Chondrocyte (in vitro differentiated cells): ENCODE measurements at regions not wholly inside any gene's neighbourhood (a gene's known extent, or its start where the extent isn't known, plus 50 kb on each side); places are given as distances from the start of the nearest gene placed in this dataset.

Experiments
- DNase-seq: peaks from one replicate; pipeline ENCODE4 v3.0.0; 2021; ENCODE audit warnings: mixed read lengths, low spot score
- H3K27ac Mint-ChIP-seq: one replicate; pipeline ENCODE4 v1.8.0; 2021; ENCODE audit warnings: mild to moderate bottlenecking, moderate library complexity, mixed read lengths; ENCODE audit not compliant: unreplicated experiment
- H3K27me3 Mint-ChIP-seq: 2 replicates; pipeline ENCODE4 v1.8.0; 2021; ENCODE audit warnings: low read depth, mixed read lengths
- H3K36me3 Mint-ChIP-seq: 2 replicates; pipeline ENCODE4 v1.8.0; 2021; ENCODE audit warnings: low read depth, mixed read lengths
- H3K4me1 Mint-ChIP-seq: 2 replicates; pipeline ENCODE4 v1.8.0; 2021; ENCODE audit warnings: low read depth, mild to moderate bottlenecking, mixed read lengths
- H3K4me3 Mint-ChIP-seq: one replicate; pipeline ENCODE4 v1.8.0; 2021; ENCODE audit warnings: mild to moderate bottlenecking, moderate library complexity, mixed read lengths; ENCODE audit not compliant: unreplicated experiment
- H3K9me3 Mint-ChIP-seq: 2 replicates; pipeline ENCODE4 v1.8.0; 2021; ENCODE audit warnings: low read depth, mixed read lengths
- TF ChIP-seq, protein P1 (sequence below): fragments of 200-600 bp; sonication (generic); IDR thresholded peaks from 2 replicates; pipeline ENCODE4 v1.5.0; 2021; ENCODE audit warnings: antibody characterized with exemption, mild to moderate bottlenecking, moderate library complexity

- no peak overlapping the region for H3K27ac Mint-ChIP-seq
- TF ChIP-seq, protein P1, sequence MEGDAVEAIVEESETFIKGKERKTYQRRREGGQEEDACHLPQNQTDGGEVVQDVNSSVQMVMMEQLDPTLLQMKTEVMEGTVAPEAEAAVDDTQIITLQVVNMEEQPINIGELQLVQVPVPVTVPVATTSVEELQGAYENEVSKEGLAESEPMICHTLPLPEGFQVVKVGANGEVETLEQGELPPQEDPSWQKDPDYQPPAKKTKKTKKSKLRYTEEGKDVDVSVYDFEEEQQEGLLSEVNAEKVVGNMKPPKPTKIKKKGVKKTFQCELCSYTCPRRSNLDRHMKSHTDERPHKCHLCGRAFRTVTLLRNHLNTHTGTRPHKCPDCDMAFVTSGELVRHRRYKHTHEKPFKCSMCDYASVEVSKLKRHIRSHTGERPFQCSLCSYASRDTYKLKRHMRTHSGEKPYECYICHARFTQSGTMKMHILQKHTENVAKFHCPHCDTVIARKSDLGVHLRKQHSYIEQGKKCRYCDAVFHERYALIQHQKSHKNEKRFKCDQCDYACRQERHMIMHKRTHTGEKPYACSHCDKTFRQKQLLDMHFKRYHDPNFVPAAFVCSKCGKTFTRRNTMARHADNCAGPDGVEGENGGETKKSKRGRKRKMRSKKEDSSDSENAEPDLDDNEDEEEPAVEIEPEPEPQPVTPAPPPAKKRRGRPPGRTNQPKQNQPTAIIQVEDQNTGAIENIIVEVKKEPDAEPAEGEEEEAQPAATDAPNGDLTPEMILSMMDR = no peak
- H3K27me3 Mint-ChIP-seq = no peaks in the 10 kb centered on the region
- no peaks in the 10 kb centered on the region for H3K9me3 Mint-ChIP-seq
- DNase-seq = no peak
- H3K4me1 Mint-ChIP-seq = peaks cover 14% of the 10 kb centered on the region
- no peak overlapping the region for H3K4me3 Mint-ChIP-seq
- no peaks in the 10 kb centered on the region for H3K36me3 Mint-ChIP-seq
Measured at GRCh38 chr13:75073786-75074185, 408.2 kb downstream of the TBC1D4 start.

GRCh38 chr13:75072891-75073290 lies 409.1 kb downstream of the TBC1D4 start:
- Mint-ChIP-seq H3K27ac (no peak overlapping the region), H3K27me3 (no peaks in the 10 kb centered on the region), H3K36me3 (no peaks in the 10 kb centered on the region), H3K9me3 (no peaks in the 10 kb centered on the region), H3K4me1 (peaks cover 14% of the 10 kb centered on the region), H3K4me3 (no peak overlapping the region)
- TF ChIP-seq, protein P1 = no peak
- no peak for DNase-seq

GRCh38 chr13:75072368-75072767 lies 409.6 kb downstream of the TBC1D4 start:
- H3K36me3 Mint-ChIP-seq = no peaks in the 10 kb centered on the region
- no peak overlapping the region for H3K4me3 Mint-ChIP-seq
- H3K4me1 Mint-ChIP-seq = peaks cover 14% of the 10 kb centered on the region
- no peaks in the 10 kb centered on the region for H3K27me3 Mint-ChIP-seq
- H3K27ac Mint-ChIP-seq = no peak overlapping the region
- DNase-seq = no peak
- TF ChIP-seq, protein P1 = no peak
- H3K9me3 Mint-ChIP-seq = no peaks in the 10 kb centered on the region

DNA sequence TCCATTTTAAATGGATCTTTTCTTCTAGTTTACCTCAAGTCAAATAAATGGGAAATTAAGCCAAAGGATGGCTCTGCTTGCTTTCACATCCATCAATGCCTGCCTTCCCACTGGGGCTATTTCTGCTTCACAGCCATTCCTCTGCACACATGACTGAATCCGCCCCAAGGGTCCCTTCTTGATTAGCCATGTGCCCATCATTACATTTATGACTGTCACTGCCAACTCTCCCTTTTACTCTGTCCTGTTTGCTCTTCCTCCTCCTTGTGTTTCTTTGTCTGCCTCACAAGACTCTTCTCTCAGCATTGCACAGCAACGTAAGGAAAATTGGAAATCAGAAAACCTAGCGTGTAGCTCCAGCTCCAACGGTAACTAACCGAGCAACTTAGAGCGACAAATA lies 410.2 kb downstream of the TBC1D4 start:
- no peak for DNase-seq
- TF ChIP-seq, protein P1 = no peak
- H3K9me3 Mint-ChIP-seq = peaks cover under 1% of the 10 kb centered on the region
- no peak overlapping the region for H3K4me3 Mint-ChIP-seq
- peaks cover 14% of the 10 kb centered on the region for H3K4me1 Mint-ChIP-seq
- H3K27ac Mint-ChIP-seq = no peak overlapping the region
- H3K27me3 Mint-ChIP-seq = no peaks in the 10 kb centered on the region
- H3K36me3 Mint-ChIP-seq = no peaks in the 10 kb centered on the region

GRCh38 chr13:75071395-75071794 lies 410.6 kb downstream of the TBC1D4 start:
- no peak for DNase-seq
- Mint-ChIP-seq H3K4me3 (no peak overlapping the region), H3K4me1 (peaks cover 14% of the 10 kb centered on the region), H3K9me3 (peaks cover 2% of the 10 kb centered on the region), H3K36me3 (no peaks in the 10 kb centered on the region), H3K27me3 (no peaks in the 10 kb centered on the region), H3K27ac (no peak overlapping the region)
- TF ChIP-seq, protein P1 = no peak
